BE2C (cell line): ENCODE measurements at regions not wholly inside any gene's neighbourhood (a gene's known extent, or its start where the extent isn't known, plus 50 kb on each side); places are given as distances from the start of the nearest gene placed in this dataset.

Experiments
- DNase-seq: peaks from one replicate; pipeline ENCODE4 v3.0.0-alpha.2; 2020
- H3K27me3 ChIP-seq: fragments of 250-450 bp; sonication (Bioruptor Pico); 2 replicates; pipeline ENCODE4 v1.5.1; 2020; ENCODE audit warnings: mild to moderate bottlenecking
- H3K36me3 ChIP-seq: fragments of 250-450 bp; sonication (Bioruptor Pico); 2 replicates; pipeline ENCODE4 v1.5.1; 2020; ENCODE audit warnings: mild to moderate bottlenecking
- H3K4me1 ChIP-seq: fragments of 250-450 bp; sonication (Bioruptor Pico); 2 replicates; pipeline ENCODE4 v1.5.1; 2020
- H3K4me3 ChIP-seq: 2 replicates; pipeline ENCODE4 v1.5.1; 2011; ENCODE audit warnings: low read depth, low read length
- H3K9me3 ChIP-seq: fragments of 250-450 bp; sonication (Bioruptor Pico); 2 replicates; pipeline ENCODE4 v1.5.1; 2020
- CTCF ChIP-seq: IDR thresholded peaks from 2 replicates; pipeline ENCODE4 v1.5.1; 2012; ENCODE audit warnings: mild to moderate bottlenecking, low read depth, low read length

GRCh38 chr11:95374105-95374504 is 143.1 kb upstream of the SESN3 start:
- DNase-seq, result no peak
- Histone ChIP-seq H3K4me1 (peaks cover 38% of the 10 kb centered on the region), H3K36me3 (no peaks in the 10 kb centered on the region), H3K9me3 (no peaks in the 10 kb centered on the region), H3K4me3 (no peak overlapping the region), H3K27me3 (no peaks in the 10 kb centered on the region)
- TF ChIP-seq CTCF, result no peak

- DNase-seq, result no peak
- Histone ChIP-seq H3K36me3 (no peaks in the 10 kb centered on the region), H3K4me1 (peaks cover 39% of the 10 kb centered on the region), H3K4me3 (no peak overlapping the region), H3K9me3 (no peaks in the 10 kb centered on the region), H3K27me3 (no peaks in the 10 kb centered on the region)
- no peak for TF ChIP-seq CTCF
These were observed 142.2 kb upstream of the SESN3 start for GRCh38 chr11:95373241-95373640.

GRCh38 chr11:95372097-95372656 is 141.2 kb upstream of the SESN3 start:
- Histone ChIP-seq H3K36me3 (no peaks in the 10 kb centered on the region), H3K27me3 (no peaks in the 10 kb centered on the region), H3K4me1 (peaks cover 49% of the 10 kb centered on the region), H3K4me3 (no peak overlapping the region), H3K9me3 (no peaks in the 10 kb centered on the region)
- DNase-seq, result no peak
- no peak for TF ChIP-seq CTCF

GRCh38 chr11:95371153-95371552 is 140.2 kb upstream of the SESN3 start:
- no peak for TF ChIP-seq CTCF
- no peak overlapping the region for H3K4me3 ChIP-seq
- DNase-seq, result no peak

GRCh38 chr11:95367726-95368125 is 136.7 kb upstream of the SESN3 start:
- no peak for DNase-seq
- TF ChIP-seq CTCF, result no peak

More at GRCh38 chr11:95371153-95371552, 140.2 kb upstream of the SESN3 start:
- Histone ChIP-seq H3K4me1 (peaks cover 50% of the 10 kb centered on the region), H3K27me3 (no peaks in the 10 kb centered on the region), H3K9me3 (no peaks in the 10 kb centered on the region), H3K36me3 (no peaks in the 10 kb centered on the region)

GRCh38 chr11:95365348-95365747 is 134.3 kb upstream of the SESN3 start:
- Histone ChIP-seq H3K36me3 (no peaks in the 10 kb centered on the region), H3K9me3 (no peaks in the 10 kb centered on the region), H3K4me1 (peaks cover 42% of the 10 kb centered on the region), H3K4me3 (no peak overlapping the region), H3K27me3 (no peaks in the 10 kb centered on the region)
- no peak for TF ChIP-seq CTCF
- DNase-seq, result no peak

More at GRCh38 chr11:95367726-95368125, 136.7 kb upstream of the SESN3 start:
- no peaks in the 10 kb centered on the region for H3K9me3 ChIP-seq
- no peaks in the 10 kb centered on the region for H3K27me3 ChIP-seq
- no peaks in the 10 kb centered on the region for H3K36me3 ChIP-seq
- H3K4me1 ChIP-seq, result peaks cover 51% of the 10 kb centered on the region
- no peak overlapping the region for H3K4me3 ChIP-seq
